CD14-positive monocyte (primary cell): ENCODE measurements at regions not wholly inside any gene's neighbourhood (a gene's known extent, or its start where the extent isn't known, plus 50 kb on each side); places are given as distances from the start of the nearest gene placed in this dataset.

Experiments
- DNase-seq, 3 donors: peaks; one replicate each; pipeline ENCODE4 v3.0.0-alpha.2; 2011 to 2022
- H2AFZ ChIP-seq: 2 replicates; pipeline ENCODE4 v1.6.0; 2012; ENCODE audit warnings: mild to moderate bottlenecking, low read depth, low read length, inconsistent platforms; ENCODE audit not compliant: insufficient read depth, poor library complexity, severe bottlenecking
- H3K27ac ChIP-seq, 2 donors: 1 replicate in 1 of 2; 2 replicates in 1 of 2; pipeline ENCODE4 v1.5.1; 2012 to 2013; ENCODE audit warnings: low read length in 2 of 2, control low read depth in 1 of 2, inconsistent platforms in 1 of 2, low read depth in 1 of 2, mild to moderate bottlenecking in 1 of 2
- H3K27me3 ChIP-seq, 2 donors: one replicate each; pipeline versions ENCODE4 v1.6.0 to v1.6.1; 2011 to 2013; ENCODE audit warnings: low read length in 2 of 2; ENCODE audit not compliant: control insufficient read depth in 2 of 2, insufficient read depth in 2 of 2
- H3K36me3 ChIP-seq, 2 donors: replicated peaks in 1 of 2; 1 replicate in 1 of 2; 2 replicates in 1 of 2; pipeline versions ENCODE4 v1.5.1 to v1.6.1; 2012 to 2013; ENCODE audit warnings: low read length in 2 of 2, control low read depth in 1 of 2, inconsistent platforms in 1 of 2, mild to moderate bottlenecking in 1 of 2; ENCODE audit not compliant: insufficient read depth in 2 of 2, control insufficient read depth in 1 of 2
- H3K4me1 ChIP-seq, 2 donors: 1 replicate in 1 of 2; 2 replicates in 1 of 2; pipeline versions ENCODE4 v1.5.1 to v1.6.1; 2012 to 2013; ENCODE audit warnings: low read length in 2 of 2, control low read depth in 1 of 2, inconsistent platforms in 1 of 2, mild to moderate bottlenecking in 1 of 2, moderate library complexity in 1 of 2; ENCODE audit not compliant: insufficient read depth in 2 of 2, control insufficient read depth in 1 of 2
- H3K4me2 ChIP-seq: replicated peaks from 2 replicates; pipeline ENCODE3; 2012; ENCODE audit warnings: low read length, moderate library complexity, mild to moderate bottlenecking; ENCODE audit not compliant: poor library complexity, severe bottlenecking; ENCODE audit errors: extremely low read depth
- H3K4me3 ChIP-seq, 3 experiments: fragments of 200-600 bp in 1 of 3; sonication (generic) in 1 of 3; replicated peaks in 1 of 3; 1 replicate in 2 of 3; 2 replicates in 1 of 3; pipeline ENCODE4 v1.5.1; 2011 to 2013; ENCODE audit warnings: low read length in 3 of 3, mild to moderate bottlenecking in 3 of 3, control low read depth in 2 of 3, low read depth in 2 of 3, inconsistent platforms in 1 of 3, moderate library complexity in 1 of 3
- H3K79me2 ChIP-seq: 2 replicates; pipeline ENCODE4 v1.6.0; 2012; ENCODE audit warnings: mild to moderate bottlenecking, control low read depth, inconsistent platforms, low read length, moderate library complexity; ENCODE audit not compliant: insufficient read depth
- H3K9ac ChIP-seq: 2 replicates; pipeline ENCODE4 v1.6.0; 2017; ENCODE audit warnings: low read length, mild to moderate bottlenecking; ENCODE audit not compliant: insufficient read depth, poor library complexity, severe bottlenecking
- H3K9me3 ChIP-seq, 2 donors: replicated peaks in 1 of 2; 1 replicate in 1 of 2; 2 replicates in 1 of 2; pipeline versions ENCODE4 v1.5.1 to v1.6.1; 2012 to 2013; ENCODE audit warnings: low read length in 2 of 2, control low read depth in 1 of 2; ENCODE audit not compliant: control insufficient read depth in 1 of 2, insufficient read depth in 1 of 2
- H4K20me1 ChIP-seq: 2 replicates; pipeline ENCODE4 v1.6.0; 2012; ENCODE audit warnings: mild to moderate bottlenecking, low read length, control low read depth, moderate library complexity; ENCODE audit not compliant: insufficient read depth
- H3K27ac Mint-ChIP-seq, 7 donors: one replicate each; pipeline ENCODE4 v1.8.0; 2020; ENCODE audit warnings: mild to moderate bottlenecking in 7 of 7, mixed read lengths in 7 of 7, moderate library complexity in 6 of 7, inconsistent platforms in 2 of 7
- H3K27me3 Mint-ChIP-seq, 3 donors: one replicate each; pipeline ENCODE4 v1.8.0; 2021 to 2022; ENCODE audit warnings: low read depth in 3 of 3, mild to moderate bottlenecking in 3 of 3, mixed read lengths in 3 of 3, moderate library complexity in 3 of 3, inconsistent platforms in 1 of 3
- H3K36me3 Mint-ChIP-seq, 2 donors: one replicate each; pipeline ENCODE4 v1.8.0; 2020; ENCODE audit warnings: mixed read lengths in 2 of 2, inconsistent platforms in 1 of 2, mild to moderate bottlenecking in 1 of 2
- H3K4me1 Mint-ChIP-seq: one replicate; pipeline ENCODE4 v1.8.0; 2020; ENCODE audit warnings: mild to moderate bottlenecking, mixed read lengths
- H3K4me3 Mint-ChIP-seq, 2 donors: one replicate each; pipeline ENCODE4 v1.8.0; 2020; ENCODE audit warnings: mild to moderate bottlenecking in 2 of 2, mixed read lengths in 2 of 2, moderate library complexity in 1 of 2
- H3K9me3 Mint-ChIP-seq, 7 donors: one replicate each; pipeline ENCODE4 v1.8.0; 2020 to 2022; ENCODE audit warnings: mixed read lengths in 7 of 7, mild to moderate bottlenecking in 6 of 7, moderate library complexity in 6 of 7, inconsistent platforms in 2 of 7
- CTCF ChIP-seq: fragments of 200-600 bp; IDR thresholded peaks from one replicate; pipeline ENCODE4 v1.8.0; 2022; ENCODE audit warnings: antibody characterized with exemption, mild to moderate bottlenecking
- WGBS: methylation state at CpG from one replicate; pipeline ENCODE4 v1.1.5; 2013; ENCODE audit warnings: missing lambda C conversion rate; ENCODE audit not compliant: insufficient coverage; 5-methylcytosine and 5-hydroxymethylcytosine counted together
- intact Hi-C, 2 donors: fragments of 100-400 bp; cut with micrococcal nuclease; formaldehyde crosslinking; loops; one replicate each; pipeline versions ENCODE4 v1.15.0 to v1.15.1; 2023

GRCh38 chr3:35524856-35525255, 114.5 kb upstream of the ARPP21 start:
- H3K9me3 Mint-ChIP-seq: peaks cover 0 to 3% (median 1%) of the 10 kb centered on the region in 7 donors
- Histone ChIP-seq H3K36me3 (no peaks in the 10 kb centered on the region), H2AFZ (no peak overlapping the region), H3K4me3 (no peak overlapping the region), H3K27ac (no peak overlapping the region), H3K9me3 (no peaks in the 10 kb centered on the region), H4K20me1 (no peaks in the 10 kb centered on the region), H3K27me3 (no peaks in the 10 kb centered on the region), H3K4me1 (no peaks in the 10 kb centered on the region), H3K4me2 (no peak overlapping the region), H3K79me2 (no peaks in the 10 kb centered on the region), H3K9ac (no peak overlapping the region)
- H3K27ac Mint-ChIP-seq: no peak overlapping the region
- H3K4me1 Mint-ChIP-seq: no peaks in the 10 kb centered on the region
- no peaks in the 10 kb centered on the region for H3K27me3 Mint-ChIP-seq
- TF ChIP-seq CTCF: no peak
- WGBS: 80% methylated on average over 1 of the region's 2 CpGs
- no peaks in the 10 kb centered on the region for H3K36me3 Mint-ChIP-seq
- no peak for DNase-seq
- intact Hi-C loops: no loop called here
- H3K4me3 Mint-ChIP-seq: no peak overlapping the region

- Histone ChIP-seq H3K4me3 (no peak overlapping the region), H3K9ac (no peak overlapping the region), H3K27ac (no peak overlapping the region), H3K4me1 (no peaks in the 10 kb centered on the region), H3K9me3 (no peaks in the 10 kb centered on the region), H4K20me1 (no peaks in the 10 kb centered on the region), H3K36me3 (no peaks in the 10 kb centered on the region), H2AFZ (no peak overlapping the region), H3K4me2 (no peak overlapping the region), H3K27me3 (no peaks in the 10 kb centered on the region), H3K79me2 (no peaks in the 10 kb centered on the region)
- H3K27ac Mint-ChIP-seq: no peak overlapping the region
- DNase-seq: no peak
- H3K9me3 Mint-ChIP-seq: peaks cover 0 to 3% (median 0%) of the 10 kb centered on the region in 7 donors
- no CpG with 5 or more reads among the region's 6 CpGs for WGBS
- H3K4me1 Mint-ChIP-seq: no peaks in the 10 kb centered on the region
- no peaks in the 10 kb centered on the region for H3K36me3 Mint-ChIP-seq
- intact Hi-C loops: no loop called here
- no peaks in the 10 kb centered on the region for H3K27me3 Mint-ChIP-seq
- no peak overlapping the region for H3K4me3 Mint-ChIP-seq
- TF ChIP-seq CTCF: no peak
Observed at GRCh38 chr3:35528728-35529127, 110.6 kb upstream of the ARPP21 start.
